Stomach (tissue), 8 donors: ENCODE measurements at regions not wholly inside any gene's neighbourhood (a gene's known extent, or its start where the extent isn't known, plus 50 kb on each side); places are given as distances from the start of the nearest gene placed in this dataset.

Experiments
- DNase-seq, 2 donors: peaks; one replicate each; pipeline versions ENCODE4 v3.0.0 to v3.0.0-alpha.2; 2013 to 2019
- H3K27ac ChIP-seq, 5 donors: fragments of 200-600 bp in 4 of 5; sonication (generic) in 4 of 5; one replicate each; pipeline ENCODE4 v1.5.1; 2013 to 2019; ENCODE audit warnings: mild to moderate bottlenecking in 1 of 5, moderate library complexity in 1 of 5
- H3K27me3 ChIP-seq, 3 donors: fragments of 200-600 bp; sonication (generic); one replicate each; pipeline ENCODE4 v1.5.1; 2017 to 2019; ENCODE audit warnings: mixed run types in 1 of 3
- H3K36me3 ChIP-seq, 4 donors: fragments of 200-600 bp; sonication (generic); 1 replicate in 3 of 4; 2 replicates in 1 of 4; pipeline ENCODE4 v1.5.1; 2016 to 2019
- H3K4me1 ChIP-seq, 4 donors: fragments of 200-600 bp; sonication (generic); one replicate each; pipeline ENCODE4 v1.5.1; 2016 to 2019
- H3K4me3 ChIP-seq, 4 donors: fragments of 200-600 bp; sonication (generic) in 3 of 4; one replicate each; pipeline ENCODE4 v1.5.1; 2016 to 2019; ENCODE audit warnings: mild to moderate bottlenecking in 1 of 4
- H3K9me3 ChIP-seq, 4 donors: fragments of 200-600 bp; sonication (generic); one replicate each; pipeline ENCODE4 v1.5.1; 2016 to 2019
- EP300 ChIP-seq: sonication (generic); formaldehyde crosslinking; IDR thresholded peaks from one replicate; pipeline ENCODE4 v1.6.1; 2017; ENCODE audit warnings: antibody characterized with exemption
- POLR2A ChIP-seq, 4 donors: fragments of 450-650 bp; IDR thresholded peaks; one replicate each; pipeline ENCODE4 v1.6.1; 2016; ENCODE audit warnings: antibody characterized with exemption in 4 of 4, control low read depth in 2 of 4, mild to moderate bottlenecking in 1 of 4, moderate library complexity in 1 of 4
- POLR2AphosphoS5 ChIP-seq, 3 donors: sonication (generic); formaldehyde crosslinking; IDR thresholded peaks; one replicate each; pipeline ENCODE4 v1.6.1; 2016; ENCODE audit warnings: antibody characterized with exemption in 3 of 3
- WGBS, 5 donors: extraction: QIAGEN DNeasy Blood & Tissue Kit in 3 of 5; methylation state at CpG; one replicate each; pipeline versions ENCODE4 v1.1.5 to v1.1.7; 2013 to 2018; 5-methylcytosine and 5-hydroxymethylcytosine counted together
- intact Hi-C: fragments of 100-400 bp; cut with DNase I; formaldehyde crosslinking; loops from one replicate; pipeline ENCODE4 v1.15.1; 2023; ENCODE audit warnings: low total_unique reads
- TF ChIP-seq, protein P1 (sequence below), 7 experiments: fragments of 450-650 bp in 4 of 7; fragments of 200-600 bp in 3 of 7; sonication (generic) in 3 of 7; IDR thresholded peaks; one replicate each; pipeline ENCODE4 v1.5.1; 2016 to 2019; ENCODE audit warnings: antibody characterized with exemption in 7 of 7, control low read depth in 2 of 7, mild to moderate bottlenecking in 1 of 7
- donor health status: healthy with polysubstance abuse.
- donor health status: Bipolar disorder and iron deficiency.
- donor health status: healthy.

DNA sequence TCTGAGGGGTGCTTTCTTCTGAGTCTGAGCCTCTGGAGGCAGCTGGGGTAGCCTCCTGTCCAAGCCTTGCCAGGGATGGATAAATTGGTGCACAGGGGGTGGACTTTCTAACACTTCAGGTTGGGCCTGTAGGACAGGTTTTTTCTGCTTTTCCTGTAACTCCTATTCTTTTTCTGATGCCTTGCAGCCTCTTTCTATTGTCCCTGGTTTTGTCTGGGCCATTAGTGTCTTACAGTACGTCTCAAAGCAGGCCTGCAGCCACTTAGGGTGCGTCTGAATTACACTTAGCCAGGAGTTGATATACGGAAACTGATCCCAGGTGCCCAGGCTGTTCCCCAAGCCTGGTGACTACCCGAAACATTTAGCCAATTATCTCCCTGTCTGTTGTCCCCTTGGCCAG is 213.3 kb upstream of the HTR2A start:
- WGBS, 5 donors: 86 to 96% (median 90%) methylated on average over 4 of the region's 4 CpGs
- H3K4me1 ChIP-seq: no peaks in the 10 kb centered on the region
- no peak overlapping the region for H3K27ac ChIP-seq
- no peaks in the 10 kb centered on the region for H3K27me3 ChIP-seq
- H3K36me3 ChIP-seq: no peaks in the 10 kb centered on the region
- no peak for DNase-seq
- H3K9me3 ChIP-seq: no peaks in the 10 kb centered on the region
- H3K4me3 ChIP-seq: no peak overlapping the region
- TF ChIP-seq EP300 (no peak), POLR2AphosphoS5 (IDR thresholded peaks at IDR 0.05) (no peak), POLR2A (IDR thresholded peaks at IDR 0.05) (no peak)
- TF ChIP-seq, protein P1, sequence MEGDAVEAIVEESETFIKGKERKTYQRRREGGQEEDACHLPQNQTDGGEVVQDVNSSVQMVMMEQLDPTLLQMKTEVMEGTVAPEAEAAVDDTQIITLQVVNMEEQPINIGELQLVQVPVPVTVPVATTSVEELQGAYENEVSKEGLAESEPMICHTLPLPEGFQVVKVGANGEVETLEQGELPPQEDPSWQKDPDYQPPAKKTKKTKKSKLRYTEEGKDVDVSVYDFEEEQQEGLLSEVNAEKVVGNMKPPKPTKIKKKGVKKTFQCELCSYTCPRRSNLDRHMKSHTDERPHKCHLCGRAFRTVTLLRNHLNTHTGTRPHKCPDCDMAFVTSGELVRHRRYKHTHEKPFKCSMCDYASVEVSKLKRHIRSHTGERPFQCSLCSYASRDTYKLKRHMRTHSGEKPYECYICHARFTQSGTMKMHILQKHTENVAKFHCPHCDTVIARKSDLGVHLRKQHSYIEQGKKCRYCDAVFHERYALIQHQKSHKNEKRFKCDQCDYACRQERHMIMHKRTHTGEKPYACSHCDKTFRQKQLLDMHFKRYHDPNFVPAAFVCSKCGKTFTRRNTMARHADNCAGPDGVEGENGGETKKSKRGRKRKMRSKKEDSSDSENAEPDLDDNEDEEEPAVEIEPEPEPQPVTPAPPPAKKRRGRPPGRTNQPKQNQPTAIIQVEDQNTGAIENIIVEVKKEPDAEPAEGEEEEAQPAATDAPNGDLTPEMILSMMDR (IDR thresholded peaks at IDR 0.05): no peak
- intact Hi-C loops: no loop called here

DNA sequence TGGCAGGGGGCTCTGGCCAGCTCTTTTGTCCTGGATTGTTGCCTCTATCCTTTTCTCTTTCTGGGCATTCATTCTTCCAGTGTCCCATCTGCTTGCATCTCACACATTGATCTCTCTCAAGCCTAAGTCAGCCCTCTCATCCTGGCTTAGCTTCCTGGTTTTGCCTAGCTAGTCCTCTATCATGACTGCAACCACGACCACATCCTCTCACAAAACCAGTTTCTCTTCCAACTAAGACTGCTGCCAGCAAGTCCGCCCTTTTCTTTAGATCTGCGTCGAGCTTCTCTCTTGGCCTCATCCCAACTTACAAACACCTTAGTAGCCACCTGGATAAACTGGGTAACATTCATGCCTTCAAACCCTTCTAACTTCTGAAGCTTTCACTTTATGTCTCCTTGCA is 212.2 kb upstream of the HTR2A start:
- intact Hi-C loops: no loop called here
- H3K4me3 ChIP-seq: no peak overlapping the region
- H3K27me3 ChIP-seq: no peaks in the 10 kb centered on the region
- H3K9me3 ChIP-seq: no peaks in the 10 kb centered on the region
- peak in 1 of 2 donors; percentile 31 for DNase-seq
- H3K4me1 ChIP-seq: no peaks in the 10 kb centered on the region
- 18 to 47% (median 27%) methylated on average over 4 of the region's 4 CpGs for WGBS, 5 donors
- H3K36me3 ChIP-seq: no peaks in the 10 kb centered on the region
- TF ChIP-seq POLR2AphosphoS5 (IDR thresholded peaks at IDR 0.05) (no peak), POLR2A (IDR thresholded peaks at IDR 0.05) (no peak)
- H3K27ac ChIP-seq: no peak overlapping the region

DNA sequence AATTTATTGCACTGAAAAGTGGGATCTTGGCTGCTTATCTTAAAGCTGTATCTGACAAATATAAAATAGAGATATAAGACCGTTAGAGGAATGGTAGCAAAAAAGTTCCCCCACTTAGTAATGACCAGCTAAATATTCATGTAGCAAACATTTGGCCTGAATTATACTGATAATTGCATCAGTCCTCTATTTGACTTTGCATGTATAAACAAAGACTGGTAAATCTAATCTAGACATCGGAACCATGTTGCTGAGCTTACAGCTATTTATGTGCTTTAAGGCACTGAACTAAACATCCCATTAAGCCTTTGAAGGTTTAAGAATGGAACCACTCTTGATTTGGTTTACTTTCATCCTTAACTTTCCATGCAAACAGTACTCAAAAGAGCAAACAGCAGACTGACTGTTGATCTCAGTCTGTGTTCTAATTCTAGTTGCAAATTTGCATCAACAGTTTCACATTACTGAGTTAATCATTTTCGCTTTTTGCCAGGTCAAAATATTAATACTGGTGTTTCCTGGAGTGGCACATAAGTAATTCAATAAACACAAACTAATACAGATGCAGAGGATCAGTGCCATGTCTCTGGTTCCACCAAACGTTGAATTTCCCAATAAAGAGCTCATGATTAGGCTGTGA is 203.5 kb upstream of the HTR2A start:
- intact Hi-C loops: no loop called here
- Histone ChIP-seq H3K4me1 (peaks cover 0 to 26% (median 7%) of the 10 kb centered on the region in 4 donors), H3K4me3 (no peak overlapping the region), H3K27me3 (no peaks in the 10 kb centered on the region), H3K9me3 (no peaks in the 10 kb centered on the region), H3K27ac (no peak overlapping the region), H3K36me3 (no peaks in the 10 kb centered on the region)
- WGBS, 5 donors: 21 to 39% (median 25%) methylated on average over 4 of the region's 4 CpGs
- no peak for DNase-seq
- no peak for TF ChIP-seq POLR2A (IDR thresholded peaks at IDR 0.05)
- no peak for TF ChIP-seq EP300
- TF ChIP-seq, protein P1 (IDR thresholded peaks at IDR 0.05): no peak
- TF ChIP-seq POLR2AphosphoS5 (IDR thresholded peaks at IDR 0.05): no peak

DNA sequence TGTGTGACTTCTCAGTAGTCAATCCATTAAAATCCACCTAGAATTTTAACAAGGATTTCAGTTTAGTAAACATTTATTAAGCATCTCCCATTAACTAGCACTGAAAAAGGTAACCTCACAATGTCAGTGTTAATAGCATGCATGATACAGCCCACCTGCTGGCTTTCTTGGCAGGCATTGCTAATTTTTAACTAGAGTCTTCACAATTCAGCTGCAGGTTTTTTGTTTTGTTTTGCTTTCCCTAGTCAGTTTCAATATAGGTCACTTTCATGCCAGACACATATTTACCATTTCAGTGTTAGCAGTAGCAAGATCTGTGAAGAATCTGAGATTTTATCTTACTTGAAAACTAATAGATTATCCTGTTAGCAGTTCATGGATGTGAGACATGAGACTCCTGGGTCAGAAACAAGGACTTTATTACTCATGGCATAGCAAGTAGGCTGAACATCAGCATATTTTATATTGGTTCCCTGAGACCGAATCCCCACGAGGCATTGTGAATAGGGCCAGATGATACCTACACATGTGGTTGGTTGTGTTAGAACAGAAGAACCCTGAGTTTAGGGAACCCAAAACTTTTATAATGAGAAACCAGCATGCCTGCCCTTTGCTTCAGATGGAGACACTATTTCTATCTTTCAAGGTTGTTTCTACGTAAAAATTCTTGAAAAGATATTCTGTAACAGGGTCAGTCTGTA is 198.0 kb upstream of the HTR2A start:
- no peaks in the 10 kb centered on the region for H3K36me3 ChIP-seq
- no peak for DNase-seq
- TF ChIP-seq POLR2A (IDR thresholded peaks at IDR 0.05) (no peak), EP300 (no peak), POLR2AphosphoS5 (IDR thresholded peaks at IDR 0.05) (no peak)
- no peaks in the 10 kb centered on the region for H3K27me3 ChIP-seq
- no peak overlapping the region for H3K27ac ChIP-seq
- H3K9me3 ChIP-seq: no peaks in the 10 kb centered on the region
- 60 to 90% (median 77%) methylated on average over 3 of the region's 3 CpGs for whole genome bisulfite sequencing, 5 donors
- peaks cover 0 to 17% (median under 1%) of the 10 kb centered on the region in 4 donors for H3K4me1 ChIP-seq
- H3K4me3 ChIP-seq: no peak overlapping the region
- intact Hi-C loops: no loop called here

DNA sequence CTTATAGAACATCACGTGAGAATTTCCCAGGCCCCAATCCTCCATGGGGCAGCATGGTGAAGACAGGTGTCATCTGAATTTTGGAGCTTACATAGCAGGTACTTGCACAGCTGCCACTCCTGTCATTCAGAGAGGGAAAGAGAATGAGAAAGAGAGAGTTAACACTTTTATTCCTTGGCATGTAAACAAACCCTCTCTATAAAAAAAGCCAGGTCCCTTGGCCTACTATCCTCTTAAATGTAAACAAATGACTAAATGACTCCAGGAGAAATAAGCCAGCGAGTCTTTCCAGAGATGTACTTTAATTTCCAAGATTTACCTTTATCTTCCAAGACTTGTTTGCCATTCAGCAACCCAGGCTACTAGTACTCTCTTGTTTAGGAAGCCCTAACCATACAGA is 195.3 kb upstream of the HTR2A start:
- Histone ChIP-seq H3K36me3 (no peaks in the 10 kb centered on the region), H3K4me3 (no peak overlapping the region), H3K27ac (no peak overlapping the region), H3K9me3 (no peaks in the 10 kb centered on the region), H3K27me3 (no peaks in the 10 kb centered on the region), H3K4me1 (no peaks in the 10 kb centered on the region)
- no peak for TF ChIP-seq EP300
- no peak for TF ChIP-seq POLR2A (IDR thresholded peaks at IDR 0.05)
- TF ChIP-seq, protein P1 (IDR thresholded peaks at IDR 0.05): no peak
- TF ChIP-seq POLR2AphosphoS5 (IDR thresholded peaks at IDR 0.05): no peak
- WGBS, 5 donors: 44 to 61% (median 51%) methylated on average over 2 of the region's 2 CpGs
- intact Hi-C loops: no loop called here
- no peak for DNase-seq
